ENCODE measurements at regions not wholly inside any gene's neighbourhood (a gene's known extent, or its start where the extent isn't known, plus 50 kb on each side); places are given as distances from the start of the nearest gene placed in this dataset.
A peak's percentile ranks its signal among the peaks of the same experiment; 100 is the strongest.

DNA sequence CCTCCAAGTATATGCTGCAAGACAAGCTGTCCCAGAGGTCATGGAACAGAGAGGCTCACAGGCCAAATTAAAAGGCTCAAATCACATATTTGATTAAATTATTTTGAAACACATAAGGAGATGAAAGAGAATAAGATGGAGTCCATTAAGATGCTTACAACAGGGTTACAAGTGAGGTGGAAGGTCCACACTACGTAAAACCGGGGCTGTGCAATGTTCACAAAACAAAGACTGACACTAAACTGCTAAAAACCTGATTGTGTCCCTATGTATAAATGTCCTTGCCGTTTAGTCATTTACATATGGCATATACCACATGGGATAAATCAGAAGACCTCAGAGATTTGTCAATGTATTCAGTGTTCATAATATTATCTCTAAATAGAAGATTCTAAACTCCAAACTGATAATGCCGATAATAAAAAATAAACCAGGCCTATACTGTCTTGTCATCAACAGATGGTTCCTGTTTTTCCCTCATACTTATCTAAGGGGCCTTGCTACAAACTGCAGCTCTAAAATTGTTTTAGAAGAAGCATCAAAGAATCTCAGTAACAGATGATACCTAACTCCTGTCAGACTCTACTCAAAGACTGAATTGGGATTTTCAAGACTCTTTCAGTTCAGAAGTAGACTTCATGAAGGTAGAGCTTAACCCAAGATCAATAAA, 51.8 kb upstream of the RIPOR2 start:
- no peak for DNase-seq

DNA sequence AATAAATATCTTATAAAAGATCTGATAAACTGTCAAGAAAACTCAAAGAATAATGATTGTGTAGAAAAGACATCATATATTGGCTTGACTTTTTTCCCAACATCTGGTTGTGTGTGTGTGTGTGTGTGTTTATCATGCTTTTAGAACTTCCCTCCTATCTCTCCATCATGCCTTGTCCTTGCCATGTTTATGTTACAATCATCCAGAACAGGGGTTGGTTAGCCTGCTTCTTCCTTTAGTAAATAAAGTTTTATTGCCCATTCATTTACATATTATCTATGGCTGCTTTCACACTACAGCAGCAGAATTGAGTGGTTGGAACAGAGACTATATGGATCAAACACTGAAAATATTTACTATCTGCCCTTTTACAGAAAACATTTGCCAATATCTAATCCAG, 52.8 kb upstream of the RIPOR2 start:
- no peak for DNase-seq

DNA sequence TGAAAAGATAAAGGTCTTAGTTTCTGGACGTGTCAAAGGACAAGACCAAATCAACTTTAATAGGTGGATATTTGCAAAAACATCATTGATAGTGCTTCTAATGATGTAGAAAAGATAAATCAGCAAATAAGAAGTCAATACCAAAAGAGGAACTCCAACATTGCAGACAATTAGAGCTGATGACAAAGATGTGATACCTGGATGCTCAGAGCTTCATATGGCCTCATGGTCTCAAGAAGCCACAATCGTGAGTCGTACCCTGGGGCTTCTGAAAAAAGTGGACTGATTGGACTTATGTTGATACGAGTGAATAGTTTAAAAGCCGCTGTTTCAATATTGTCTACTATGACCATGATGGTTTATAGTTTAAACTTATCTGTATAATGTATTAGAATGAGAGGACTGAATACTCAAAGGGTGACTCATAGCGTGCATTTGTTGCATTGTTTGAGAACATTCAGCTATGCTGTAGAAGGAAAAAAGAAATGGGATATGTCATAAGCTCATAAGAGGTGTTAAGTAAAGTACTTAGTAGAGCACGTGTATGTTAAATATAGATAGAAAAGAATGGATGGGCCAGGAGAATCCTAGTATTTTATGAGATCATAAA, 54.6 kb upstream of the RIPOR2 start:
- DNase-seq = no peak

DNA sequence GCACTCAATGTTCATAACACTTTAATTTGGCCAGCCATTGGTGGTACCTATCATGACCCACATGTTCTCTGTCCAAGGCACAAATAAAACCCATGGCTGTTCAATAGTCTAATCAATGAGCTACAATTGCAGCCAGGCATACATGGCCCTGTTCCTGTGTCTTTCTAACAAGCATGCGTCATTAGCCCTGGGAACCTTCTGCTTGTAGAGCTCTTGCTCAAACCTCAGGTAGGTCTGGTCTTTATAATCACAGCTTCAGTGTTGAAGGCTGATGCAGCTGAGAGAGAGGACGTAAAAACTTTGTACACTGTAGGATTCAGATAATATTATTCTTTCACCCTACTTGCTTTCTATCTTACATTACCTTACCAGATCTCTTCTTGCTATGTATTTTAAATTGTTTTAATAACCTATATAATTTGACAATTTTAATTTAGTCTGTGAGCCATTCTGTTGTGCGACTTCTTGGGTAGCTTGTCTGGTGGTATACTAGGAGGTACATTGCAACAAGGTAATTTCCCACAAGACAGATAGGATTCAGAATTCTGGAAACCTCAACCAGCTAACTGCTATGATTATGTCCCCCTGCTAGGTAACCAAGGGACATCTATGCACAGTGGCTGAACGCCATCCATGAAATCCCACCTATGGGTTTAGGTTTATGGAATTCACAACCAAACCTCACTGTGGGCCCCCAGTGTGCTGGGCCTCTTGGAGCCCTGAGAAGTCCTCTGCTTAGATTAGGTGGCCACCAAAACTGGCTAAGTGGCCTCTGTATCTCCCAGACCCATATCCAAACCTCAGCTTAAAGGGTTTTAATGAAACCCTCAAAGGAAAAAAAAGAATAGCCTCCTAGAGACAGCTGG, 55.4 kb upstream of the RIPOR2 start:
- DNase-seq = no peak

DNA sequence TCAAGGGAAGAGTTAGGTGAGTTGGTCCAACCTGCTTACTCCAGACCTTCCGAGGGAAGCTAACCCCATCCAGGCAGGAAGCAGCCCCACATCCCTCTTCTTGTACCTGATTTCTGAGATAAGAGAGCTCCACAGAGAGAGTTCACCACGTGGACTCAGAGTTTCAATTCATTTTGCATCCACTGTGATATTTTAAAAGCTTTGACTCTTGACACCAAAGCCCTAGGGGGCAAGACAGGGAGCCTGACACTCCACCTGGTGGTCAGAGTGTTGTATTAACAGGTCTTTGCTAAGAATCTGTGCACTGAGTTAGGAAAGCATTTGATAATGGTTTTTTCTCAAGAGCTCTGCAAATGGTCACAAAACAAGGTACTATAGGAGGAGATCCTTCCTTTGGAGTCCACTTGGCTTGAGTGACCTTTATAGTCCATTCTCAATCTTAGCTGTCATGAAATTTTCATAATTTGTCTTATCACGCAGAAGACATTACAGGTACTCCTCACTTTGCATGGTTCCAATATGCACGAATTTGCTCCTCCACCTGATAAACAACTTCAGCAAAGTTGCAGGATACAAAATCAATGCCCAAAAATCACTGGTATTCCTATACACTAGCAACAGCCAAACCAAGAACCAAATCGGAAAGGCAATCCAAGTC, 56.2 kb upstream of the RIPOR2 start:
- peak; percentile 75 for DNase-seq

DNA sequence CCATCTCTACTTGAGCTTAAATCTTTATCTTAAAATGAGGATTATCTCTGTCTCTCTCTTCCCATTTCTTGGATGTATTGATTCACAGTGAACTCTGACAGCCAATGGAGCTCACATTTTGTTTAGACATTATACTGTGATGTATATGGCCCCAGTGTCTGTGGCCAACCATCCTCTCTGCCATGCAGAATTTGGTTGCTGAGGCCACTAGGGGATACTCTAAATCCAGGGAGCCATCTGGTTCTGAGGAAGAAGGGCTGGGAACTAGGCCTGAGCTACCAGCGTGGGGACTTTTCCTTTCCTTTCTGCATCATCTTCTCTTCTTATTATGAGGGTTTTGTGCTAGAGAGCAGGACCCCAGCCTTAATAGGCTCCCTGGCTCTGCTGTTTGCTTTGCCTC, 59.1 kb upstream of the RIPOR2 start:
- DNase-seq = no peak

DNA sequence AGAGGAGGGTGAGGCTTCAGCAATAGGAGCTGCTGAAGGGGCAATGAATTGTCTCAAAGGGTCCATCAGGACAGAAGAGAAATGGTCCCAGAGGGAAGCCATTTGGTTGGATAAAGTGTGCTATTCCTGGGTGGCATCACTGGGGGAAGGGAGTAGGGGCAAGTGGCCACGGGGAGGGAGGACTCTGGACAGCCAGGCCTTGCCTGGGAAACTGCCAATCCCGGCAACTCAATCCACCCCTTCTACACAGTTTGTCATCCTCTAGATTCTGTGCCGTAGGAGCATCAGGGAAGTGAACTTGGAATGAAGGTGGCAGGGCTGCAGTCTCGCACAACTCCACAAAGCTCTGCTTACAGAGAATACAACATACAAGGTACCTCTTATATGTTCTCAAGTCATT, 59.5 kb upstream of the RIPOR2 start:
- no peak for DNase-seq

DNA sequence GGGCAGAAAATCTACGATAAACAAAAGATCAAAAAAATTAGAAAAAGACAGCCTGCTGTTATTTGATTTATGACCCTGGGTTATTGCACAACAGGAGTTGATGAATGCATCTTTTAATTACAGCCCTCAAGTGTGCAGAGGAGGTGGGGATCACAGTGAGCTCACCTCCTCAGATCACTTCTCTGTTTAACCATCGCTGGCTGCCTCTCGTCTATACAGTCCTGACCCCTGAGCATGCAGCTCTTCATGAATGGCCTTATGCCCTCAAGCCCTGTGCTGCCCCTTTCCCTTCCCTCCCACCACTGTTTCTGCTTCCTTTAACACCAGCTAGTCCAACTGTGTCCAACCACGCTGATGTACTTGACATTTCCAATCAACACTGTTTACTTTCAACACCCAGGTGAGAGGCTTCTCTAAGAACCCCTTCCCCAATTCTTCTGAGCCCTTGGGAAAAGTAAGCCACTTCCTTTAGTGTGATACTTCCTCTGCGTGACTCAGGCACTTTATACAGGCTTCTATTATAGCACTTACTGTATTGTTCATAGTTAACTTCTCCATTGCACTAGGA, 60.6 kb upstream of the RIPOR2 start:
- DNase-seq = no peak

DNA sequence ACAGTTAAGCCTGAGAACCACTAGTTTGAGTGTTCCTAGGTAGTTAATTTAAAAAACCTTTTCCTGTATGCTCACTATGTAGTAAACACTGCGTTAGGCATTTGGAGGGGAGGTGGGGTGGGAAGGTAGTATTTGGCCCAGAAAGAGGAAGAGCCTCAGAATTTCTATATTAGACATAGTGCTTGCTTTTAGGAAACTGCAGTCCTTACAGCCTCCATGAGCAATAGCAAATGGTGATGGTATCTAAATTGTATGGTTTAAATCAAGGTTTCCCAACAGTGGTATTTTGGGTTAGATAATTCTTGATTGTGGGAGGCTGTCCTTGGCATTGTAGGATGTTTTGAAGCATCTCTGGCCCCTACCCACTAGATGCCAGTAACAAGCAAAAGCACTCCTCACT, 61.5 kb upstream of the RIPOR2 start:
- no peak for DNase-seq

DNA sequence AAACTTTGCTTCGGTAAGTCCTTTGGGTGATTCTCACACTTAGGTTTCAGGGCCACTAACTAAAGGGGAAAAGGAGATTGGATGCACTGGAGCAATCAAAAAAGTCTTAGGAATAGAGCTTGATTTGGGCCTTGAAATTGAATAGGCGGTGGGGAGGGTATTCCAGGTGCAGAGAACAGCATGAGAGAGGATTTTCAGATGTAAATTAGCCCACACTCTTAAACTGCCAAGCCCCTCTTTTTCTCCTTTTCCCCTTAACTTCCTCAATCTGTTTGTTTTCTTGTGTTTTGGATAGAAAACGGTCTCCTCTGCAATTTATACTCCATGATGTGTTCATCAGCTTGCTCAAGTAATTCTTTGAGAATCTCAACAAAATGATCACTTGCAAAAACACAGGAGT, 62.1 kb upstream of the RIPOR2 start:
- no peak for DNase-seq

DNA sequence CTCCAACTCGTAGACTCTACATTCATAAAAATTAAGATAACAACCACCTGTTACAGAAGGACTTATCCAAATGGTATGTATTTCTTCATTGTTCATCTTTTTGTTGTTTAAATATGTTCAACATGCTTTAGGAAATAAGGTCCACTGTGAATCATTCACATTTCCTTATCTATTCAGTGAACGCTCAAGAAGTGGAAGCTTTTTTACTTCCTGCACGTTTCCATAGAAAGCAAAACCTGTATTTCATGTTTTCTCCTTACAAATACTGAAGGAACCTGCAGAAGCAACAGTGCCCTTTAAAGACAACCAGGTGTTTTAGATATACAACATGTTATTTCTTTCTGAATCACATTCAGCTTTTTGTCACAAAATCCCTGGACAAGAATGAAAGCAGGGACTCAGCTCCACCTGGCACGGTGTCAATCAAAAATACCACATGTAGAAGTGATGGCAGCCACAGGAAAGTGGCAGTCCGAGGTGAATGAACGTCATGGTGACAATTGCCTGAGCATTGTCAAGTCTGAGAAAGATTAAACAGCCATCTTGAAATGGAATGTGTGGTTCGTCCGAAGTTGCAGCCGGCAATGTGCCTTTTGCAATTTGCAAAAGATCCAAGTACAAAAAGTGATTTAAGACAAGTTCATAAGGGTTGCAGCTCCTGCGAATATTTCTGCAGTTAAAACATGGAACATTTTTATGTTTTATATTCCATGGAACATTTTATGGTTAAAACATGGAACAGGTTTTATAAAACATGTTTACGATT, 66.7 kb upstream of the RIPOR2 start:
- DNase-seq = no peak

DNA sequence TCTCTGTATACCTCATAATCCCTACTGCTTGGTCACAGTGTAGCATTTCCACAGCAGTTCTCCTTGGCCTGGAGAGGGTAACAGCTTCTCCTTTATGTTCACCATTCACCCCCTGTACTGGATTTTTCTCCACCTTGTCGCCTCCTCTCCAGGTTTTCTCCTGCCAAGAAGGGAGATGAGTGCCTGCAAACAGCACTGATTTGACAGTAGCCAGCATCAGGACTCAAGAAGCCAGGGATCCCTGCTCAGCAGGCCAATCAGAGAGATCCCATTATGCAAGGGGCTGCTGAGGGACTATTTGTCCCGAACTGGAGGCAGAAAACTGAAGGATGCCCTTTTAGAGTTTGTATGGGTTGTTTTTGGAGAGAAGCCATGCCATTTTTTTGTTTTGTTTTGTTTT, 68.6 kb upstream of the RIPOR2 start:
- no peak for DNase-seq

DNA sequence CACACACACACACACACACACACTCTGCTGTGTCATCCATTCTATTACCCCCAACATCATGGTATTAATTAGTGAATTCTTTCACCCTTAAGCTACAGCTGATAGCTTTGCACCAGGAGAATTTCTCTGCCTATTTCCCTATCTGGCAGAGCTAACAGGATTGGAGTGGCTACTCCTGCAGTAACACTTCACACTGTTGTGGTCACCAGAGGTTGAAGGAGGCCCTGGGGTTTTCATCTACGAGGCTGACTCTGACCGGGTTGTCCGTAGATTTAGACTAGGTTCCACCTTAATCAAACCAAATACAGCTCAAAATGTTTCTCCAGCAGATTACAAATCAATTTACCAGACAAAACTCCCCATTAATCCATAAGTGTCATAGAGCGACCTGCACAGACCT, 69.2 kb upstream of the RIPOR2 start:
- no peak for DNase-seq

DNA sequence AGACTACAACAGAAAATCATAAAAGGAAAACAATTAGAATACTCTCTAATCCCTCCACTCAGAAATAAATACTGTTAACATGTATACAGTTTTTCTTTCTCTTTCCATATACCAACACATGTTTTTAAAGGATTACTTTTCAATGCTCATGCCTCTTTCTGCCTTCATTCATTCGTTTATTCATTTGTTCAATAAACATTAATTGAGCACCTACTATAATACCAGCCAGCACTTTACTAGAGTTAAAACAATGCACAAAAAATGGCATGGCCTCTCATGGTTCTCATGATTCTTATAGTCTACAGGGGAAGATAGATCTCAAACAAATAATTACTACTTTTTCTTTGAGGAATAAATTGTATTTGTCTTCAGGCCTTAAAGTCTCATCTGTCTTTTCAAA, 70.3 kb upstream of the RIPOR2 start:
- DNase-seq = no peak

DNA sequence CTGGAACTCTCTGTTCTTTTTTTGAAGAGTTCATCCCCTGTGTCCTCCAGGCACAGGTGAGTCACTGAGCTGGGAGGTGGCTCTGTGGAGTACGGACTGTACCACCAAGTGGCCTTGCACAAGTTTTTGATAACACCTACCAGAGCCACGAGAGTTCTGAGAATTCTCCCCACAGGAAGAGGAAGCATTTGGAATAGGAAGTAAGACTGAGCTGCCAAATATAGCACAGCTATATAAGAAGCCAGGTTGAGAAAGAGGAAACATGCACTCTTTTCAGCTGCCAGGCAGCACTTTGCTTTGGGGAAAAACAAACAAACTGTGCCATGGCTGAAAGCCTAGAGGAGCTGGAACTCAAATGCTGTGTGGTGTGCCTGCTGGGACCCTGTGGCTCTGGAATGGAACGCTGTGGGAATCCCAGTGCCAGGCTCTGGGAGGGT, 70.8 kb upstream of the RIPOR2 start:
- DNase-seq = peak; percentile 29

DNA sequence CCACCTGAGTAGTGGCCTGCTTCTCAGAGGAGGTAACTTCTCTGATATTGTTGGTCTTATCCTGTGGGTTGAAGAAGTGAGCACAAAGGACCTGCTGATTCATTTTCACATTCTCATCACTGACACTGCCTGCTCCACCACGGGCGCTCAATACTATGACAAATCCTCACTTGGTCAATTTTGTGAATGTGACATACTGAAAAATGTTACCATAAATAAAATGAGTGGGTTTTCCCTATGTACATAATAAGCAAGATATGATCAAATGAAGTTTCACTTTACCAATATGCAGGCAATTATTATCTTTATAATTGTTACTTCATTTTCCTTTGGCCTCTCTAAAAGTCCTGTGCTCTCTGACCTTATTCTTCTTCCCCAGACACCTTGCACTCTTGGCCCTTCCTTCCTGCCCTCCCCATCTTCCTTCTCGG, 71.5 kb upstream of the RIPOR2 start:
- DNase-seq = no peak

DNA sequence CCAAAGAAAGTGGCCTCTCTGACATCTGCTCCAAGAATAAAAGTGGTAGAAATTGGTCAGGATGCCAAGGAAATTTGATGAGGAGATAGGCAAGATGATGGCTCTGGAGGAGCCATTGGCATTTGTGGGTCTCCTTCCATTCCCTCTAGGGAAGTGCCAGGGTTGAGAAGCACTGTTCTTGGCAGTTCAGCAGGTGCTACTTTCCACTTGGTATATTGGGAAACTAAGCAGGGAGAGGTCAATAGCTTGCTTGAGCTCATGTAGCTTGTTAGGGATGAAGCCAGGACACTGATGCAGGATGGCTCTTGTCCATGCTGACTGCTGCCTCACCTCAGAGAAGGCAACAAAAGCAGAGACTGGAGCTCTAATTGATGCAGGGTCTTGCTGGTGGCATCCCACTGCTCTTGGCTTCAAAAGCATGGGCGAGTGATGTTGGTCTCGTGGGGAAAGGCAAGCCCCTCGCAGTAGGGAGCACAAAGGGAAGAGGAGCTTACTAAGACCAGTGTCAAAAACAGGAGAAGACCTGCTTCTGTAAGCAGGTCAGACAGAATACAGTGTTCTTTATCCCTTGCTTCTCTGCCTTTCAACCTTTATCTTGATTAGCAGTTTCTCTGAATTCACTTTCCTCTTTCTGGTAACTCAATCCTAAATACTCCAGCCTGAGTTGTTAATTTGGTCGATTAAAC, 73.1 kb upstream of the RIPOR2 start:
- no peak for DNase-seq

DNA sequence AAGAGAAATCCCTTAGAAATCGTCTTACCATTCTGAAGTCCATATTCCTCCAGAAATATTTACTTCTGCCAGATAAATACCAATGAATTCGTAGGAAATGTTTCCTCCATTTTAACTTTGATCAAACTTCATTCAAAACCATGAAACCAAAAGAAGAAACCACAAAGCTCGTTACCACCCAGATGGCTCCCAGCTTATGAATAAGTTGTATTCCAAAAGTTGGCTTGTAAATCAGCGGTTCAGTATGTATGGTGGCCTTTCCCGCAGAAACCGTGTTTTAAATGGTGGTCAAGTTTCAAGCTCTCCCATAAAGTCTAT, 73.6 kb upstream of the RIPOR2 start:
- peak; percentile 32 for DNase-seq

DNA sequence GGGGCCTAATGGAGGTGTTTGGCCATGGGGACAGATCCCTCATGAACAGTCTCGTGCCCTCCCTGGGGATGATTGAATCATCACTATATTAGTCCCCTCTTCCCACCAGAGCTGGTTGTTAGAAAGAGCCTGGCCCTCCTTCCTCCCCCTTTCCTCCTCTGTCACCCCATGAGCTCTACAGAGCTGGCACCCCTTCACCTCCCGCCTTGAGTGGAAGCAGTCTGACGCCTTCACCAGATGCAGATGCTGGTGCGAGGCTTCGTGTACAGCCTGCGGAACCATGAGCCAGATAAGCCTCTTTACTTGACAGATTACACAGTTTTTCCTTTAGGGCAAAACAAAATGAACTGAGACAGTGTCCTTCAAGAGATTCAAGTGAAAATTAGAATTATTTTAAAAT, 74.4 kb upstream of the RIPOR2 start:
- no peak for DNase-seq

DNA sequence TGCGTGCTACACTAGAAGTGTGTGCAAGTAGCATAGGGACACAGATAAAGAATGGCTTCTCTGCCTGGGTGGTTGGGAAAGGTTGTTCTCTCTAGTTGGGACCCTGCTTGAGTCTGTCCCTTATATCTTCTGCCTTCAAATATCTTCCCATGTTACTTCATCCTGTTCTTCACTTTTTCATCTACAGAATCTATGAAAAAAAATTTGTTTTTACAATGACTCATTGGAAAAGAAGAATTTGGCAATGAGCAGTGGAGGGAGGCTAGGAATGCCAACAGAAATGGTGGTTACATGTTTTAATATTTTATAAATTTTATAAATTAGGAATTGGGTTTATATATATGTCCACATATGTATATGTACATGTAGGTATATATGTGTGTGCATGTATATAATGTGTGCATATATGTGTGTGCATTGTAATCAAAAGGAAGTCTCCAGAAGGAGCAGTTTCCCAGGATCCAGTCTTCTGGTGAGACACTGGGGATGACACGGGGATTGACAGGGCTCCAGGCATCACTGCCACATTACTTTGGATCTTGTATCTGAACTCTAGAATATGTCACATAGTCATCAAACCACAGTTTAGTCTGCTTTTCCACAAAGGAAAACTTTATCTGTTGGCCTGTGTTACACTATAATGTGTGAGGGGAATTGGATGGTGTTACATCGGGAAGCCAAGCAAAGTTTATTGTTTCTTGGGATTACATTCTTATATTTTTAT, 75.3 kb upstream of the RIPOR2 start:
- no peak for DNase-seq

DNA sequence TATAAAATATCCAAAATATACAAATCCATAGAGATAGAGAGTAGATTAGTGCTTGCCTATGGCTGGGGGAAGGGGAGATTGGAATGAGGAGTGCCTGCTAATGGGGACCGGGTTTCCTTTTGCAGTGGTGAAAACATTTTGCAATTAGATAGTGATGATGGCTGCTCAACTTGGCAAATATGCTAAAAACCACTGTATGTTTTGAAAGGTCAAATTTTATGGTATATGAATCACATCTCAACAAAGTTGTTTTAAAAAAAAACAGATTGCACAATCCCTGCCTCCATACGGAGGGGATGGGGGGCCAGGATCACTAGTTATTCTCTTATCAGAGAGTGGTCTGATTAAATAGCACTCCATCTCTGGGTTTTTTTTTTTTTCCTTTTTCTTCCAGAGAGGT, 76.9 kb upstream of the RIPOR2 start:
- DNase-seq = no peak

All from central memory CD4-positive, alpha-beta T cell (primary cell).